ENCODE measurements at regions not wholly inside any gene's neighbourhood (a gene's known extent, or its start where the extent isn't known, plus 50 kb on each side); places are given as distances from the start of the nearest gene placed in this dataset.

GRCh38 chr12:128150961-128151360, 116.0 kb upstream of the TMEM132C start:
- H3K36me3 ChIP-seq, result no peaks in the 10 kb centered on the region
- DNase-seq, result no peak
- TF ChIP-seq POLR2A (IDR thresholded peaks at IDR 0.05) (no peak), CTCF (IDR thresholded peaks at IDR 0.05) (no peak)
- H3K27me3 ChIP-seq, result no peaks in the 10 kb centered on the region
- H3K9me3 ChIP-seq, result no peaks in the 10 kb centered on the region
- no peak for ATAC-seq
- no peaks in the 10 kb centered on the region for H3K4me1 ChIP-seq
- 46% methylated on average over 5 of the region's 5 CpGs for WGBS (ENCODE audit: insufficient coverage, low coverage, low lambda C conversion rate, missing lambda C conversion rate)
- intact Hi-C loops (cut with DNase I), result no loop called here
- H3K27ac ChIP-seq, result no peak overlapping the region
- no peak overlapping the region for H3K4me3 ChIP-seq

GRCh38 chr12:128155571-128155970, 111.4 kb upstream of the TMEM132C start:
- 67% methylated on average over 4 of the region's 4 CpGs for WGBS (ENCODE audit: insufficient coverage, low coverage, low lambda C conversion rate, missing lambda C conversion rate)

GRCh38 chr12:128163086-128163485, 103.9 kb upstream of the TMEM132C start:
- H3K4me1 ChIP-seq, result no peaks in the 10 kb centered on the region
- H3K27ac ChIP-seq, result no peak overlapping the region
- DNase-seq (no peak), ATAC-seq (no peak)
- H3K36me3 ChIP-seq, result no peaks in the 10 kb centered on the region
- H3K27me3 ChIP-seq, result no peaks in the 10 kb centered on the region
- H3K9me3 ChIP-seq, result no peaks in the 10 kb centered on the region
- TF ChIP-seq POLR2A (IDR thresholded peaks at IDR 0.05) (no peak), CTCF (IDR thresholded peaks at IDR 0.05) (no peak)
- no peak overlapping the region for H3K4me3 ChIP-seq
- WGBS (ENCODE audit: insufficient coverage, low coverage, low lambda C conversion rate, missing lambda C conversion rate), result 58% methylated on average over 5 of the region's 5 CpGs
- intact Hi-C loops (cut with DNase I), result no loop called here

More at GRCh38 chr12:128155571-128155970, 111.4 kb upstream of the TMEM132C start:
- intact Hi-C loops (cut with DNase I), result no loop called here
- ATAC-seq (no peak), DNase-seq (no peak)
- Histone ChIP-seq H3K36me3 (no peaks in the 10 kb centered on the region), H3K9me3 (no peaks in the 10 kb centered on the region), H3K27ac (no peak overlapping the region), H3K4me3 (no peak overlapping the region), H3K27me3 (no peaks in the 10 kb centered on the region), H3K4me1 (no peaks in the 10 kb centered on the region)
- no peak for TF ChIP-seq CTCF (IDR thresholded peaks at IDR 0.05)
- no peak for TF ChIP-seq POLR2A (IDR thresholded peaks at IDR 0.05)

- Histone ChIP-seq H3K27me3 (no peaks in the 10 kb centered on the region), H3K4me1 (no peaks in the 10 kb centered on the region), H3K36me3 (no peaks in the 10 kb centered on the region), H3K4me3 (no peak overlapping the region), H3K27ac (no peak overlapping the region), H3K9me3 (no peaks in the 10 kb centered on the region)
- WGBS (ENCODE audit: insufficient coverage, low coverage, low lambda C conversion rate, missing lambda C conversion rate), result 37% methylated on average over 1 of the region's 1 CpG
- DNase-seq (no peak), ATAC-seq (no peak)
- TF ChIP-seq CTCF (IDR thresholded peaks at IDR 0.05) (no peak), POLR2A (IDR thresholded peaks at IDR 0.05) (no peak)
- intact Hi-C loops (cut with DNase I), result no loop called here
Observed at GRCh38 chr12:128164533-128164932, 102.4 kb upstream of the TMEM132C start.

GRCh38 chr12:128165387-128165786, 101.6 kb upstream of the TMEM132C start:
- no peaks in the 10 kb centered on the region for H3K27me3 ChIP-seq
- TF ChIP-seq POLR2A (IDR thresholded peaks at IDR 0.05) (no peak), CTCF (IDR thresholded peaks at IDR 0.05) (no peak)

More at GRCh38 chr12:128165387-128165786, 101.6 kb upstream of the TMEM132C start:
- DNase-seq, result no peak
- Histone ChIP-seq H3K4me1 (no peaks in the 10 kb centered on the region), H3K27ac (no peak overlapping the region), H3K9me3 (no peaks in the 10 kb centered on the region), H3K4me3 (no peak overlapping the region), H3K36me3 (no peaks in the 10 kb centered on the region)
- WGBS (ENCODE audit: insufficient coverage, low coverage, low lambda C conversion rate, missing lambda C conversion rate), result 65% methylated on average over 3 of the region's 3 CpGs
- no peak for ATAC-seq
- intact Hi-C loops (cut with DNase I), result no loop called here
